ENCODE measurements at regions not wholly inside any gene's neighbourhood (a gene's known extent, or its start where the extent isn't known, plus 50 kb on each side); places are given as distances from the start of the nearest gene placed in this dataset.

DNA sequence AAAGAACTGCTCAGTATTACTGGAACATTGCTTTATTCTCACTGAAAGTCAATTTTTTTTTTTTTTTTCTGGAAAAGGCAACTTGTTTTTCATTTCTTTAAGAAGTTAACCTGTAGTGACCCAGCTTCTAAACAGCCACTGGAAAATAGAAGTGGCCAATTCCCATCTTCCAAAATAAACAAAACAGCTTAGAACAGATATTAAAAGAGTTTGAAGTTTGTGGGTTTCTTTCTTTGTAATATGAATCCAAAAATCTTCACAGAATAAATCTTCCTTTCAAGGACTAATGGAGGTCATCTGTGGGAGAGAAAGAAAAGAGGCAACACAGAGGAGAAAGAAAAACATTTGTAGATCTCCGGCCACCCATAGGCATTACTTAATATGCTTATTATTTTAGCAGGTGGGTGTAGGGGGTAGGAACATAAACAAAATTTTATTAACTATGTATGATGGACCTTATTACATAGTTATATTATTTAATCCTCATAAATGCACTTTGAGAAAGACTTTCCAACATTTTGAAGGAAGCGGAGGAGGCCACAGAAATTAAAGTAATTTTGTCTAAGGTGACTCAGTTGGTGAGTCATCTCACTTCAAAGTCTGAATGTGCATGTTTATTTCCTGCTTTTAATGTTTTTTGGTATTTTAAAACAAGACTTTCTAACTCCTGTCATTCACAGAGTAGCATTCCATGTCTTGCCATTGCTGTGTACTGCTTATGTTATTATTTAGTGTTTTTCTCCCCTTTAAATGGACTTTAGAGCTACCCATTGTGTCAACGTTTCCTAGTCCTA lies 1791.8 kb upstream of the WWC1 start:
- no peak for TF ChIP-seq OSR1 (CRISPR knock-in tag; IDR thresholded peaks at IDR 0.05)
- TF ChIP-seq ZNF70 (CRISPR knock-in tag; IDR thresholded peaks at IDR 0.05): no peak
- TF ChIP-seq, protein P1, sequence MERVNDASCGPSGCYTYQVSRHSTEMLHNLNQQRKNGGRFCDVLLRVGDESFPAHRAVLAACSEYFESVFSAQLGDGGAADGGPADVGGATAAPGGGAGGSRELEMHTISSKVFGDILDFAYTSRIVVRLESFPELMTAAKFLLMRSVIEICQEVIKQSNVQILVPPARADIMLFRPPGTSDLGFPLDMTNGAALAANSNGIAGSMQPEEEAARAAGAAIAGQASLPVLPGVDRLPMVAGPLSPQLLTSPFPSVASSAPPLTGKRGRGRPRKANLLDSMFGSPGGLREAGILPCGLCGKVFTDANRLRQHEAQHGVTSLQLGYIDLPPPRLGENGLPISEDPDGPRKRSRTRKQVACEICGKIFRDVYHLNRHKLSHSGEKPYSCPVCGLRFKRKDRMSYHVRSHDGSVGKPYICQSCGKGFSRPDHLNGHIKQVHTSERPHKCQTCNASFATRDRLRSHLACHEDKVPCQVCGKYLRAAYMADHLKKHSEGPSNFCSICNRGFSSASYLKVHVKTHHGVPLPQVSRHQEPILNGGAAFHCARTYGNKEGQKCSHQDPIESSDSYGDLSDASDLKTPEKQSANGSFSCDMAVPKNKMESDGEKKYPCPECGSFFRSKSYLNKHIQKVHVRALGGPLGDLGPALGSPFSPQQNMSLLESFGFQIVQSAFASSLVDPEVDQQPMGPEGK (CRISPR knock-in tag; IDR thresholded peaks at IDR 0.05; ENCODE audit: borderline replicate concordance): no peak
- TF ChIP-seq TCF4 (CRISPR knock-in tag; IDR thresholded peaks at IDR 0.05; ENCODE audit: borderline replicate concordance): no peak
- TF ChIP-seq, protein P2, sequence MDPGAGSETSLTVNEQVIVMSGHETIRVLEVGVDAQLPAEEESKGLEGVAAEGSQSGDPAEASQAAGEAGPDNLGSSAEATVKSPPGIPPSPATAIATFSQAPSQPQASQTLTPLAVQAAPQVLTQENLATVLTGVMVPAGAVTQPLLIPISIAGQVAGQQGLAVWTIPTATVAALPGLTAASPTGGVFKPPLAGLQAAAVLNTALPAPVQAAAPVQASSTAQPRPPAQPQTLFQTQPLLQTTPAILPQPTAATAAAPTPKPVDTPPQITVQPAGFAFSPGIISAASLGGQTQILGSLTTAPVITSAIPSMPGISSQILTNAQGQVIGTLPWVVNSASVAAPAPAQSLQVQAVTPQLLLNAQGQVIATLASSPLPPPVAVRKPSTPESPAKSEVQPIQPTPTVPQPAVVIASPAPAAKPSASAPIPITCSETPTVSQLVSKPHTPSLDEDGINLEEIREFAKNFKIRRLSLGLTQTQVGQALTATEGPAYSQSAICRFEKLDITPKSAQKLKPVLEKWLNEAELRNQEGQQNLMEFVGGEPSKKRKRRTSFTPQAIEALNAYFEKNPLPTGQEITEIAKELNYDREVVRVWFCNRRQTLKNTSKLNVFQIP (CRISPR knock-in tag; IDR thresholded peaks at IDR 0.05; ENCODE audit: borderline replicate concordance, low read depth): no peak

All from SK-N-SH treated with all-trans-retinoic acid at 6 μM for 48 hours (cell line).